Retinal pigment epithelial cell (primary cell): ENCODE measurements at regions not wholly inside any gene's neighbourhood (a gene's known extent, or its start where the extent isn't known, plus 50 kb on each side); places are given as distances from the start of the nearest gene placed in this dataset.

Source experiments
- DNase-seq: peaks from one replicate; pipeline ENCODE4 v3.0.0-alpha.2; 2010; ENCODE audit warnings: low read depth
- H3K4me3 ChIP-seq: 2 replicates; pipeline ENCODE4 v1.5.1; 2011; ENCODE audit warnings: mild to moderate bottlenecking, low read length, control low read depth, moderate library complexity
- CTCF ChIP-seq: conservative IDR thresholded peaks from 2 replicates; pipeline ENCODE4 v1.5.1; 2011; ENCODE audit warnings: low read depth, low read length, control low read depth, inconsistent platforms

- no peak for DNase-seq
- TF ChIP-seq CTCF: no peak
- no peak overlapping the region for H3K4me3 ChIP-seq
Measured at GRCh38 chr6:54008589-54008988, 102.7 kb upstream of the MLIP start.

DNA sequence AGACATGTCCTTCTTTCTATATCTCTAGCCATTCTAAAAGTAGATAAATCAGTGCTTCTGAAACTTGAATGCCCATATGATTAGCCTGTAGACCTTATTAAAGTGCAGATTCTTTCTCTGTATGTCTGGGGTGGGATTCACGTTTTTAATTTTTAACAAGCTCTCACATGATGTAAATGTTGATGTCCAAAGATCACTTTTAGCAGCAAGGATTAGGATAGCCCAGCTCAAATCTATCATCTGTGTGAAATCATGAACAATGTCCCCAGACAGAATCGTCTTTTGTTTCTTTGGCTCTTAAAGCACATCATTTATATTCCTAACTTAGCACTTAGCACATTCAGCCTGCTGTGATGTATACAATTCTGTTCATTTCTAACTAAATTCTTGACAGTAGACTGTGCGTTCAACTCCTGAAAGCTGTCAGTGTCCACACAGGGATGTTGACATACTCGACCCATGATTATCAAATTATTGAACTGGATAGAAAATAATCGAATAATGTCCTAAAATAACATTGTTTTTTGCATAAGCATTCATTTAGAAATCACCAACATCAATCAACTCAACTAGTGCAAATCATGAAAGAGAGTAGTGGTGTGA lies 102.1 kb upstream of the MLIP start:
- DNase-seq: no peak
- no peak overlapping the region for H3K4me3 ChIP-seq
- TF ChIP-seq CTCF: no peak

DNA sequence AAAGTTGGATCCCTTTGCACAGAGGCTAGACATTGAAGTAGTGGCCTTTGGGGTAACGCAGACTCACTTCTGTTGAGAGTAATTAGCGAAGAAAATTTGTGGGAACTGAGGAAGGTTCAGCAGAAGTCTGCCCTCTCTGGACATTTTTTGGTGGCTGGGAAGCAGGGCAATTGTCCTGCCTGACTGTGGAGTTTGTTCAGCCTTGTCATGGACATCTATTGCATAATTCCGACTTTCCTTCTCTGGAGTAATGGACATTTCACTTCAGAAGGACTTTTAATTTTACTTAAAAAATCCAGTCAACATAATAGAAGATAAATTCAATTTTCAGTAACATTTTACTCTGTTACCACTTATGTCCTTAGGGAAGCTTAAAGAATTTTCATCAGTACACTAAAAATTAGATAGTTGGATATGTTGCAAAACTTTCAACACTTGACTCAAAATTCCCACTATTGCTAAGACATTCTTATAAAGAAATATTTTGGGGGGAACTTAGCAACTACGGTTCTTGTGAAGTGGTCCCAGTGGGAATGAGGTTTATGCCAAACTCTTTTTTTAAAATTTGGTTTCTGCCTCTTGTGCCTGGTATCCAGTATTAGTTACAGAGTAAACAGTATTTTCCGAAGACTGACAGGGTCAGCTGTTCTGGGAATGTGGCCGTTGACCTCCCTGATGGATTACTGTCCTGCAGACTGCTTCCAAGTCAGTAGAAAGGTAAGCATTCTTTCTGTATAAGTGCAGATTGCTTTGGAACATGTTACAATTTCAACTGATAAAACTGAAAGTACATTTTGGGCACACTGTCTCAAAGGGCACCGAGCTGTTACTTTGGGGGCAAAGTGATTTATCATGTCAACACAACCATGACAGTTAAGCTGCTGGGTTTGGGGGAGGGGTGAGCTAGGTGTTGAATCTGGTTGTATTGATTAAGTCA lies 100.6 kb upstream of the MLIP start:
- DNase-seq: no peak
- no peak overlapping the region for H3K4me3 ChIP-seq
- no peak for TF ChIP-seq CTCF

- DNase-seq: no peak
- H3K4me3 ChIP-seq: no peak overlapping the region
- no peak for TF ChIP-seq CTCF
Measured at GRCh38 chr6:54011277-54011648, 100.0 kb upstream of the MLIP start.

- no peak for DNase-seq
- H3K4me3 ChIP-seq: no peak overlapping the region
- TF ChIP-seq CTCF: no peak
Measured at GRCh38 chr6:54013966-54014365, 97.3 kb upstream of the MLIP start.

DNA sequence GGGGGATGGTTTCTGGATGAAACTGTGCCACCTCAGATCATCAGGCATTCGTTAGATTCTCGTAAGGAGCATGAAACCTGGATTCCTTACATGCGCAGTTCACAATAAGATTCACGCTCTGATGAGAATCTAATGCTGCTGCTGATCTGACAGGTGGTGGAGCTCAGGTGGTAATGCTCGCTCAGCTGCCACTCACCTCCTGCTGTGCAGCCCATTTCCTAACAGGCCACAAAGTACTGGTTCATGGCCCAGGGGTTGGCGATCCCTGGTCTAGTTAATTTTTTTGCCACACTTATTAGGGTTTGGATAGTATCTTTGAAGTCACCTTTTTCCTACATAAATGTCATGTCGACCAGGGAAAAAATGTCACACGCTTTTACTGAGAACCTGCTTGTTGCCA lies 96.8 kb upstream of the MLIP start:
- no peak overlapping the region for H3K4me3 ChIP-seq
- DNase-seq: no peak
- TF ChIP-seq CTCF: no peak

GRCh38 chr6:54017877-54018276 lies 93.4 kb upstream of the MLIP start:
- TF ChIP-seq CTCF: no peak
- no peak overlapping the region for H3K4me3 ChIP-seq
- no peak for DNase-seq
